SK-N-MC (cell line): ENCODE measurements at regions not wholly inside any gene's neighbourhood (a gene's known extent, or its start where the extent isn't known, plus 50 kb on each side); places are given as distances from the start of the nearest gene placed in this dataset.

Experiments used
- EZH2 ChIP-seq: fragments of 200-600 bp; sonication (generic); IDR thresholded peaks from one replicate; pipeline ENCODE4 v1.6.1; 2017; ENCODE audit warnings: antibody characterized with exemption
- FOXP2 ChIP-seq: optimal IDR thresholded peaks from 2 replicates; pipeline ENCODE3; 2011; ENCODE audit warnings: mild to moderate bottlenecking, moderate library complexity; ENCODE audit not compliant: insufficient read depth; ENCODE audit errors: extremely low read length, control extremely low read depth
- POLR2AphosphoS5 ChIP-seq: IDR thresholded peaks from 2 replicates; pipeline ENCODE4 v1.6.1; 2012; ENCODE audit warnings: mild to moderate bottlenecking, low read depth, low read length, borderline replicate concordance

DNA sequence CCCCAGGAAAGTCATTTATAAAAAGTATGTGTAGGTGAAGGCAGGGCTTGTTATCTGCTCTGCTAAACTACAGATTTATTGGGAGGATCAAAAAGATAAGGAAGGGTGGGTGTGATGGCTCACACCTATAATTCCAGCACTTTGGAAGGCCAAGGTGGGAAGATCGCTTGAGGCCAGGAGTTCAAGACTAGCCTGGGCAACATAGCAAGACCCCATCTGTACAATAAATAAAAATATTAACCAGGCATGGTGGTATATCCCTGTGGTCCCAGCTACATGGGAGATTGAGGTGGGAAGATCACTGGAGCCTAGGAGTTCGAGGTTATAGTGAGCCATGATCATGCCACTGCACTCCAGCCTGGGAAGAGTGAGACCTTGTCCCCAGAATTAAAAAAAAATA, 86.4 kb downstream of the NENF start:
- no peak for TF ChIP-seq EZH2
- no peak for TF ChIP-seq POLR2AphosphoS5
- no peak for TF ChIP-seq FOXP2
